ENCODE measurements at regions not wholly inside any gene's neighbourhood (a gene's known extent, or its start where the extent isn't known, plus 50 kb on each side); places are given as distances from the start of the nearest gene placed in this dataset.
"Not testable (repeated sequence)": the region's sequence is repeated elsewhere in the genome, so short reads cannot be mapped to it uniquely, and the experiment has no call there.

GRCh38 chr1:176296602-176297001 lies 89.5 kb upstream of the COP1 start:
- H3K36me3 ChIP-seq (replicated peaks; ENCODE audit: control insufficient read depth, insufficient read depth, low read length); DNase-seq; H3K4me3 ChIP-seq (ENCODE audit: insufficient read depth, low read depth, low read length); H3K27me3 ChIP-seq (ENCODE audit: control insufficient read depth, insufficient read depth, low read length): not testable (repeated sequence)

- no peaks in the 10 kb centered on the region for H3K36me3 ChIP-seq (replicated peaks; ENCODE audit: control insufficient read depth, insufficient read depth, low read length)
- H3K4me3 ChIP-seq (ENCODE audit: insufficient read depth, low read depth, low read length), result no peak overlapping the region
- no peaks in the 10 kb centered on the region for H3K27me3 ChIP-seq (ENCODE audit: control insufficient read depth, insufficient read depth, low read length)
- DNase-seq, result no peak
Observed at GRCh38 chr1:176285996-176286395, 78.9 kb upstream of the COP1 start.

- no peak overlapping the region for H3K4me3 ChIP-seq (ENCODE audit: insufficient read depth, low read depth, low read length)
- no peaks in the 10 kb centered on the region for H3K27me3 ChIP-seq (ENCODE audit: control insufficient read depth, insufficient read depth, low read length)
- no peaks in the 10 kb centered on the region for H3K36me3 ChIP-seq (replicated peaks; ENCODE audit: control insufficient read depth, insufficient read depth, low read length)
Observed at GRCh38 chr1:176271572-176271971, 64.5 kb upstream of the COP1 start.

More at GRCh38 chr1:176271572-176271971, 64.5 kb upstream of the COP1 start:
- DNase-seq, result no peak
